Suprapubic skin (tissue), 4 donors: ENCODE measurements at regions not wholly inside any gene's neighbourhood (a gene's known extent, or its start where the extent isn't known, plus 50 kb on each side); places are given as distances from the start of the nearest gene placed in this dataset.

Experiments used
- DNase-seq, 2 donors: peaks; one replicate each; pipeline ENCODE4 v3.0.0-alpha.2; 2019; ENCODE audit warnings: low spot score in 2 of 2
- H3K27ac ChIP-seq: fragments of 200-600 bp; sonication (generic); one replicate; pipeline ENCODE4 v1.5.1; 2019
- H3K27me3 ChIP-seq: fragments of 200-600 bp; sonication (generic); one replicate; pipeline ENCODE4 v1.5.1; 2019
- H3K36me3 ChIP-seq: fragments of 200-600 bp; sonication (generic); one replicate; pipeline ENCODE4 v1.5.1; 2019
- H3K4me1 ChIP-seq: fragments of 200-600 bp; sonication (generic); one replicate; pipeline ENCODE4 v1.5.1; 2019
- H3K4me3 ChIP-seq: fragments of 200-600 bp; sonication (generic); one replicate; pipeline ENCODE4 v1.5.1; 2019; ENCODE audit warnings: mild to moderate bottlenecking
- H3K9me3 ChIP-seq: fragments of 200-600 bp; sonication (generic); one replicate; pipeline ENCODE4 v1.5.1; 2019
- EP300 ChIP-seq: sonication (generic); formaldehyde crosslinking; IDR thresholded peaks from one replicate; pipeline ENCODE4 v1.6.1; 2017; ENCODE audit warnings: antibody characterized with exemption
- POLR2A ChIP-seq, 2 donors: fragments of 450-650 bp; IDR thresholded peaks; one replicate each; pipeline ENCODE4 v1.6.1; 2017; ENCODE audit warnings: antibody characterized with exemption in 2 of 2, mild to moderate bottlenecking in 2 of 2, moderate library complexity in 2 of 2
- POLR2AphosphoS5 ChIP-seq, 3 donors: sonication (generic); formaldehyde crosslinking; IDR thresholded peaks; one replicate each; pipeline ENCODE4 v1.6.1; 2017; ENCODE audit warnings: antibody characterized with exemption in 3 of 3
- WGBS: methylation state at CpG from one replicate; pipeline ENCODE4 v1.1.5; 2018; 5-methylcytosine and 5-hydroxymethylcytosine counted together
- TF ChIP-seq, protein P1 (sequence below), 2 donors: fragments of 200-600 bp in 1 of 2; fragments of 450-650 bp in 1 of 2; sonication (generic) in 1 of 2; IDR thresholded peaks; one replicate each; pipeline ENCODE4 v1.5.1; 2016 to 2019; ENCODE audit warnings: antibody characterized with exemption in 2 of 2, mild to moderate bottlenecking in 1 of 2, moderate library complexity in 1 of 2

DNA sequence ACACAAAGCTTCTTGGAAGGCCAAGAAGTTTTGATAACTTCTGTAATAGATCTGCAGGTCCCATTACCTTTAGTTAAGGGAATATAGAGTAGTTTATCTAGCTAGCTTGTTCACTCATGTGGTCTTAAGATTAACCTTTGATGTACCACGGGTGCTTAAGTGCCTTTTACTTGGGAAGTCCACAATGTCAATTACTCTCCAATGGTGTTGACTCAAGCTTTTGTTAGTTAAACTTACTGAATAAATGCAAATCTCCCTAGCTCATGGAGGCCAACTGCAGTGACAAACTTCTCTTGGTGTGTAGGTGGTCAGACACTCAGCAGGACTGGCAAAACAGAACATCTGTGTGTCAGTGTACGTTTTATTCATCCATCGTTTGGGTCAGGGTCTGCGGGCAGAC lies 501.5 kb downstream of the ELAVL2 start:
- Histone ChIP-seq H3K9me3 (no peaks in the 10 kb centered on the region), H3K27me3 (no peaks in the 10 kb centered on the region), H3K36me3 (no peaks in the 10 kb centered on the region), H3K4me3 (no peak overlapping the region), H3K4me1 (no peaks in the 10 kb centered on the region), H3K27ac (no peak overlapping the region)
- TF ChIP-seq, protein P1, sequence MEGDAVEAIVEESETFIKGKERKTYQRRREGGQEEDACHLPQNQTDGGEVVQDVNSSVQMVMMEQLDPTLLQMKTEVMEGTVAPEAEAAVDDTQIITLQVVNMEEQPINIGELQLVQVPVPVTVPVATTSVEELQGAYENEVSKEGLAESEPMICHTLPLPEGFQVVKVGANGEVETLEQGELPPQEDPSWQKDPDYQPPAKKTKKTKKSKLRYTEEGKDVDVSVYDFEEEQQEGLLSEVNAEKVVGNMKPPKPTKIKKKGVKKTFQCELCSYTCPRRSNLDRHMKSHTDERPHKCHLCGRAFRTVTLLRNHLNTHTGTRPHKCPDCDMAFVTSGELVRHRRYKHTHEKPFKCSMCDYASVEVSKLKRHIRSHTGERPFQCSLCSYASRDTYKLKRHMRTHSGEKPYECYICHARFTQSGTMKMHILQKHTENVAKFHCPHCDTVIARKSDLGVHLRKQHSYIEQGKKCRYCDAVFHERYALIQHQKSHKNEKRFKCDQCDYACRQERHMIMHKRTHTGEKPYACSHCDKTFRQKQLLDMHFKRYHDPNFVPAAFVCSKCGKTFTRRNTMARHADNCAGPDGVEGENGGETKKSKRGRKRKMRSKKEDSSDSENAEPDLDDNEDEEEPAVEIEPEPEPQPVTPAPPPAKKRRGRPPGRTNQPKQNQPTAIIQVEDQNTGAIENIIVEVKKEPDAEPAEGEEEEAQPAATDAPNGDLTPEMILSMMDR (IDR thresholded peaks at IDR 0.05): no peak
- TF ChIP-seq POLR2A (IDR thresholded peaks at IDR 0.05) (no peak), EP300 (no peak), POLR2AphosphoS5 (IDR thresholded peaks at IDR 0.05) (no peak)
- DNase-seq: no peak
- WGBS: 85% methylated on average over 4 of the region's 4 CpGs

DNA sequence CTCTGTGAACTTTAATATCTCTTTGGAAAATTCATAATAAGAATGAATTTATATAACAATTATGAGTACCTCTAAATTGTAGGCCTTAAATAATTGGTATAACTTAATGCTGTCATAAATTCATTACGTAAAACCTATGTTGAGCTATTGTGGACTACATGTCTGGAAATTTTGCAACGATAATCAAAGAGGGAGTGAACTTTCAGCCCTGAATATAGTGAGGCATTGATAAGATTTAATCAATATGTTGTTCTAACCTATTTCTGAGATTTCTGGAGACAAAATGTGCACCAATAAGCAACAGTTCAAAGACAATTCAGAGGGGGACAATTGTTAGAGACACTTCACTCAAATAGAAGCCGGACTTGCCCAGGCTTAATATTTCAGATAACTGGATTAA lies 499.4 kb downstream of the ELAVL2 start:
- TF ChIP-seq EP300: no peak
- no peak for TF ChIP-seq POLR2AphosphoS5 (IDR thresholded peaks at IDR 0.05)
- TF ChIP-seq, protein P1 (IDR thresholded peaks at IDR 0.05): no peak
- no peak for TF ChIP-seq POLR2A (IDR thresholded peaks at IDR 0.05)
- Histone ChIP-seq H3K4me1 (no peaks in the 10 kb centered on the region), H3K27me3 (no peaks in the 10 kb centered on the region), H3K36me3 (no peaks in the 10 kb centered on the region), H3K27ac (no peak overlapping the region), H3K9me3 (no peaks in the 10 kb centered on the region), H3K4me3 (no peak overlapping the region)
- WGBS: 91% methylated on average over 3 of the region's 3 CpGs
- no peak for DNase-seq

- DNase-seq: no peak
- 84% methylated on average over 3 of the region's 3 CpGs for WGBS
- Histone ChIP-seq H3K36me3 (no peaks in the 10 kb centered on the region), H3K4me1 (no peaks in the 10 kb centered on the region), H3K27me3 (no peaks in the 10 kb centered on the region), H3K4me3 (no peak overlapping the region), H3K27ac (no peak overlapping the region), H3K9me3 (no peaks in the 10 kb centered on the region)
- TF ChIP-seq EP300 (no peak), POLR2A (IDR thresholded peaks at IDR 0.05) (no peak), POLR2AphosphoS5 (IDR thresholded peaks at IDR 0.05) (no peak)
- TF ChIP-seq, protein P1 (IDR thresholded peaks at IDR 0.05): no peak
These were observed 484.7 kb downstream of the ELAVL2 start for GRCh38 chr9:23341346-23341745.

DNA sequence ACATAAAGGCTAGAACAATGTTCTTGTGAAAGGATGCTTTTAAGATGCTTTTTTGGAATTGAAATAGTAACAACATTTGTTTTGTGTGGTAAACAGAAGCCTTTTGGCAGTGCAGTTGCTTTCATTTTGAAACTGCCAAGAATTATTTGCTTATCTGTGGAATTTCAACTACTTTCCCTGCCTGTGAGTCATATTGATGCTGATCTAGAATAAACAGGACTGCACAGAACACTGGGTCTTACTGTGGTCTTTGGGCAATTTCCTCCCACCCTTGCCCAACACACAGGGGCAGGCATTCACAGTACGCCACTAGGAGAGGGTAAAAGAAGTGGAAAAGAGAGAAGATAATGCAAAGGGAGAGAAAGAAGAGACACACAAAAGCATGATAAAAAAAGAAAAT lies 483.7 kb downstream of the ELAVL2 start:
- Histone ChIP-seq H3K27ac (no peak overlapping the region), H3K36me3 (no peaks in the 10 kb centered on the region), H3K27me3 (no peaks in the 10 kb centered on the region), H3K4me3 (no peak overlapping the region), H3K4me1 (no peaks in the 10 kb centered on the region), H3K9me3 (no peaks in the 10 kb centered on the region)
- WGBS: 71% methylated on average over 1 of the region's 1 CpG
- DNase-seq: no peak
- TF ChIP-seq POLR2A (IDR thresholded peaks at IDR 0.05) (no peak), POLR2AphosphoS5 (IDR thresholded peaks at IDR 0.05) (no peak), EP300 (no peak)
- TF ChIP-seq, protein P1 (IDR thresholded peaks at IDR 0.05): no peak

GRCh38 chr9:23343226-23343625 lies 482.8 kb downstream of the ELAVL2 start:
- no peaks in the 10 kb centered on the region for H3K4me1 ChIP-seq
- H3K9me3 ChIP-seq: no peaks in the 10 kb centered on the region
- no peak overlapping the region for H3K4me3 ChIP-seq
- WGBS: 75% methylated on average over 1 of the region's 1 CpG
- H3K36me3 ChIP-seq: no peaks in the 10 kb centered on the region
- no peak for DNase-seq
- TF ChIP-seq, protein P1 (IDR thresholded peaks at IDR 0.05): no peak
- H3K27ac ChIP-seq: no peak overlapping the region
- H3K27me3 ChIP-seq: no peaks in the 10 kb centered on the region
